ENCODE measurements at regions not wholly inside any gene's neighbourhood (a gene's known extent, or its start where the extent isn't known, plus 50 kb on each side); places are given as distances from the start of the nearest gene placed in this dataset.

DNA sequence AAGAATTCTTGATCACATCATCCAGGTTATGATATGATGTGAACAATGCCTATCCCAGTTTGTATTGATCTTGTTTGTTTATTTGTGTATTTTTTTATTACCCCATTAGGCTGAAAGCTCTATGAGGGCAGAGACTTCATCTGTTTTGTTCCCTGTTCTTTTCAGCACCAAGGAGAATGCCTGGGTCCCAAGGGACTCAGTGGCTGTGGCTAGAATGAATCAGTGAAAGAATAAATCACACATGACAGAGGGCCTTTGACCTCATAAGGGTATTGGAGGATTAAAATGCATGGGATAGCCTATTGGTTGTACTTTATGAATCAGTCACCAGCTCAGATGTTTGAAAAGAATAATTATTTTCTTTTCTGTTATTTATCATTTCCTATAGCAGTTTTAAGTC is 292.2 kb downstream of the GAS1 start:
- no peak overlapping the region for H3K4me2 ChIP-seq (ENCODE audit: insufficient read depth, low read length, poor library complexity, severe bottlenecking)
- H3K9ac ChIP-seq (ENCODE audit: low read depth, low read length, poor library complexity), result no peak overlapping the region
- H3K36me3 ChIP-seq (replicated peaks in 1 of 2; ENCODE audit: control insufficient read depth in 2 of 2, insufficient read depth in 2 of 2, low read length in 2 of 2), result no peaks in the 10 kb centered on the region
- H3K27me3 ChIP-seq (ENCODE audit: control insufficient read depth in 3 of 3, insufficient read depth in 3 of 3, low read depth in 1 of 3, low read length in 3 of 3), result no peaks in the 10 kb centered on the region
- H3K27ac ChIP-seq (replicated peaks; ENCODE audit: low read length), result no peak overlapping the region
- DNase-seq (ENCODE audit: low spot score), result no peak
- H2AK5ac ChIP-seq (ENCODE audit: low read depth, low read length), result no peak overlapping the region
- no peak overlapping the region for H2AFZ ChIP-seq (ENCODE audit: low read length)
- no peak overlapping the region for H4K91ac ChIP-seq (ENCODE audit: low read depth, low read length, poor library complexity)
- no peak overlapping the region for H3K14ac ChIP-seq (ENCODE audit: low read length)
- no peak overlapping the region for H2BK120ac ChIP-seq (ENCODE audit: low read depth, low read length)
- H3K79me1 ChIP-seq (ENCODE audit: low read depth, low read length), result no peaks in the 10 kb centered on the region
- no peak overlapping the region for H2BK15ac ChIP-seq (ENCODE audit: low read length)
- no peaks in the 10 kb centered on the region for H3K9me3 ChIP-seq (replicated peaks in 1 of 2; ENCODE audit: control insufficient read depth in 2 of 2, insufficient read depth in 1 of 2, low read depth in 1 of 2, low read length in 2 of 2)
- no peaks in the 10 kb centered on the region for H3K4me1 ChIP-seq (ENCODE audit: control insufficient read depth in 2 of 2, insufficient read depth in 1 of 2, low read depth in 1 of 2, low read length in 2 of 2)
- no peak overlapping the region for H3K4ac ChIP-seq (ENCODE audit: low read length)
- H2BK5ac ChIP-seq (ENCODE audit: low read length), result no peak overlapping the region
- H3K23ac ChIP-seq (ENCODE audit: low read depth, low read length, poor library complexity), result no peak overlapping the region
- H2BK12ac ChIP-seq (ENCODE audit: low read length), result no peak overlapping the region
- no peak overlapping the region for H4K8ac ChIP-seq (ENCODE audit: low read depth, low read length)
- H3K18ac ChIP-seq (ENCODE audit: low read length), result no peak overlapping the region
- H3K4me3 ChIP-seq (ENCODE audit: low read length in 2 of 2), result no peak overlapping the region

GRCh38 chr9:86653466-86653865 is 293.8 kb downstream of the GAS1 start:
- no peak overlapping the region for H3K23ac ChIP-seq (ENCODE audit: low read depth, low read length, poor library complexity)
- H2AFZ ChIP-seq (ENCODE audit: low read length), result no peak overlapping the region

DNA sequence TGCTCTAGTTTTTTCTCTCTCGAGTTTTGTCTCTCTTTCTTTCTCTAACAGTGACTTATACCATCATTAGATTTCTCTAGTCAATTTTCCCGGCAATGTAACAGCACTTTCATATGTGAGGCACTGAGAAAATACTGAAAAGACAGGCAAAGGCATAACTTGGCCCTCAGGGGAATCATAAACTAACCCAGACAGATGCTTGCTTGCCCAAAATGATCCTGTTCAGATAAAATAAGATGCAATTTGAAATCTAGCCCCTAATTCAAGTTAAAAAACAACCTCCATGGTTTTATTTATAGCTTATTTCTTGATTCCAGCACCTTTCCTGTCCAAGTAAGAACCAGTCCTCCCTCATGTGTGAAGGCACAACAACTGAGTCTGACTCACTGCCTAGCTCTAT is 294.6 kb downstream of the GAS1 start:
- Histone ChIP-seq H2BK5ac (ENCODE audit: low read length) (no peak overlapping the region), H2BK120ac (ENCODE audit: low read depth, low read length) (no peak overlapping the region), H3K4me2 (ENCODE audit: insufficient read depth, low read length, poor library complexity, severe bottlenecking) (no peak overlapping the region), H3K27ac (replicated peaks; ENCODE audit: low read length) (no peak overlapping the region), H3K23ac (ENCODE audit: low read depth, low read length, poor library complexity) (no peak overlapping the region), H4K91ac (ENCODE audit: low read depth, low read length, poor library complexity) (no peak overlapping the region), H3K9me3 (replicated peaks in 1 of 2; ENCODE audit: control insufficient read depth in 2 of 2, insufficient read depth in 1 of 2, low read depth in 1 of 2, low read length in 2 of 2) (no peaks in the 10 kb centered on the region), H3K4me1 (ENCODE audit: control insufficient read depth in 2 of 2, insufficient read depth in 1 of 2, low read depth in 1 of 2, low read length in 2 of 2) (no peaks in the 10 kb centered on the region), H4K8ac (ENCODE audit: low read depth, low read length) (no peak overlapping the region), H3K9ac (ENCODE audit: low read depth, low read length, poor library complexity) (no peak overlapping the region), H3K4me3 (ENCODE audit: low read length in 2 of 2) (no peak overlapping the region), H3K79me1 (ENCODE audit: low read depth, low read length) (no peaks in the 10 kb centered on the region), H3K18ac (ENCODE audit: low read length) (no peak overlapping the region), H2BK15ac (ENCODE audit: low read length) (no peak overlapping the region), H2BK12ac (ENCODE audit: low read length) (no peak overlapping the region), H3K27me3 (ENCODE audit: control insufficient read depth in 3 of 3, insufficient read depth in 3 of 3, low read depth in 1 of 3, low read length in 3 of 3) (no peaks in the 10 kb centered on the region), H3K4ac (ENCODE audit: low read length) (no peak overlapping the region), H2AFZ (ENCODE audit: low read length) (no peak overlapping the region), H3K14ac (ENCODE audit: low read length) (no peak overlapping the region), H2AK5ac (ENCODE audit: low read depth, low read length) (no peak overlapping the region), H3K36me3 (replicated peaks in 1 of 2; ENCODE audit: control insufficient read depth in 2 of 2, insufficient read depth in 2 of 2, low read length in 2 of 2) (no peaks in the 10 kb centered on the region)
- no CpG with 5 or more reads among the region's 2 CpGs for WGBS, 2 donors (ENCODE audit: extremely low coverage in 2 of 2, insufficient read length in 2 of 2, insufficient replicate concordance in 1 of 2)
- no peak for DNase-seq (ENCODE audit: low spot score)

More at GRCh38 chr9:86653466-86653865, 293.8 kb downstream of the GAS1 start:
- H3K9me3 ChIP-seq (replicated peaks in 1 of 2; ENCODE audit: control insufficient read depth in 2 of 2, insufficient read depth in 1 of 2, low read depth in 1 of 2, low read length in 2 of 2), result no peaks in the 10 kb centered on the region
- no peak overlapping the region for H3K27ac ChIP-seq (replicated peaks; ENCODE audit: low read length)
- H2BK15ac ChIP-seq (ENCODE audit: low read length), result no peak overlapping the region
- H3K79me1 ChIP-seq (ENCODE audit: low read depth, low read length), result no peaks in the 10 kb centered on the region
- no peaks in the 10 kb centered on the region for H3K4me1 ChIP-seq (ENCODE audit: control insufficient read depth in 2 of 2, insufficient read depth in 1 of 2, low read depth in 1 of 2, low read length in 2 of 2)
- H2AK5ac ChIP-seq (ENCODE audit: low read depth, low read length), result no peak overlapping the region
- H3K18ac ChIP-seq (ENCODE audit: low read length), result no peak overlapping the region
- H3K14ac ChIP-seq (ENCODE audit: low read length), result no peak overlapping the region
- H2BK120ac ChIP-seq (ENCODE audit: low read depth, low read length), result no peak overlapping the region
- H3K4me2 ChIP-seq (ENCODE audit: insufficient read depth, low read length, poor library complexity, severe bottlenecking), result no peak overlapping the region
- H3K36me3 ChIP-seq (replicated peaks in 1 of 2; ENCODE audit: control insufficient read depth in 2 of 2, insufficient read depth in 2 of 2, low read length in 2 of 2), result no peaks in the 10 kb centered on the region
- H4K8ac ChIP-seq (ENCODE audit: low read depth, low read length), result no peak overlapping the region
- no peak overlapping the region for H3K9ac ChIP-seq (ENCODE audit: low read depth, low read length, poor library complexity)
- no peak overlapping the region for H4K91ac ChIP-seq (ENCODE audit: low read depth, low read length, poor library complexity)
- no peak overlapping the region for H3K4ac ChIP-seq (ENCODE audit: low read length)
- no CpG with 5 or more reads among the region's 3 CpGs for WGBS, 2 donors (ENCODE audit: extremely low coverage in 2 of 2, insufficient read length in 2 of 2, insufficient replicate concordance in 1 of 2)
- no peak overlapping the region for H3K4me3 ChIP-seq (ENCODE audit: low read length in 2 of 2)
- no peaks in the 10 kb centered on the region for H3K27me3 ChIP-seq (ENCODE audit: control insufficient read depth in 3 of 3, insufficient read depth in 3 of 3, low read depth in 1 of 3, low read length in 3 of 3)
- DNase-seq (ENCODE audit: low spot score), result no peak
- no peak overlapping the region for H2BK12ac ChIP-seq (ENCODE audit: low read length)
- H2BK5ac ChIP-seq (ENCODE audit: low read length), result no peak overlapping the region

DNA sequence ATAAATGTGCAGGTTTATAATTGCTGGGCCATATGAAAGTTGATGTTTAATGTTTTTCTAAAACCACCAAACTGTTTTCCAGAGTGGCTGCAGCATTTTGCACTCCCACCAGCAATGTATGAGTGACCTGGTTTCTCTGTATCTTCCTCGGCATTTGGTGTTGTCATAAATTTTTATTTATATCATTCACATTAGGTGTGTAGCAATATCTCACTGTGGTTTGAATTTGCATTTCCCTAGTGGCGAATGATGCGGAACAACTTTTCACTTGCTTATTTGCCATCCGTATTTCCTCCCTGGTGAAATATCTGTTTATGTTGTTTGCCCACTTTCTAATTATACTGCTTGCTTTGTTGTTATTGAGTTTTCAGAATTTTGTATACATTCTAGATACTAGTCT is 295.7 kb upstream of the TUT7 start:
- Histone ChIP-seq H3K18ac (ENCODE audit: low read length) (no peak overlapping the region), H4K8ac (ENCODE audit: low read depth, low read length) (no peak overlapping the region), H3K4me3 (ENCODE audit: low read length in 2 of 2) (no peak overlapping the region), H3K4ac (ENCODE audit: low read length) (no peak overlapping the region), H2BK5ac (ENCODE audit: low read length) (no peak overlapping the region), H3K4me2 (ENCODE audit: insufficient read depth, low read length, poor library complexity, severe bottlenecking) (no peak overlapping the region), H3K9ac (ENCODE audit: low read depth, low read length, poor library complexity) (no peak overlapping the region), H3K36me3 (replicated peaks in 1 of 2; ENCODE audit: control insufficient read depth in 2 of 2, insufficient read depth in 2 of 2, low read length in 2 of 2) (no peaks in the 10 kb centered on the region), H4K91ac (ENCODE audit: low read depth, low read length, poor library complexity) (no peak overlapping the region), H2AFZ (ENCODE audit: low read length) (no peak overlapping the region), H2BK120ac (ENCODE audit: low read depth, low read length) (no peak overlapping the region), H3K79me1 (ENCODE audit: low read depth, low read length) (no peaks in the 10 kb centered on the region), H3K27ac (replicated peaks; ENCODE audit: low read length) (no peak overlapping the region), H2AK5ac (ENCODE audit: low read depth, low read length) (no peak overlapping the region), H3K4me1 (ENCODE audit: control insufficient read depth in 2 of 2, insufficient read depth in 1 of 2, low read depth in 1 of 2, low read length in 2 of 2) (peaks cover 0 to 7% of the 10 kb centered on the region in 2 donors), H3K23ac (ENCODE audit: low read depth, low read length, poor library complexity) (no peak overlapping the region), H2BK15ac (ENCODE audit: low read length) (no peak overlapping the region), H3K9me3 (replicated peaks in 1 of 2; ENCODE audit: control insufficient read depth in 2 of 2, insufficient read depth in 1 of 2, low read depth in 1 of 2, low read length in 2 of 2) (no peaks in the 10 kb centered on the region), H3K27me3 (ENCODE audit: control insufficient read depth in 3 of 3, insufficient read depth in 3 of 3, low read depth in 1 of 3, low read length in 3 of 3) (no peaks in the 10 kb centered on the region), H3K14ac (ENCODE audit: low read length) (no peak overlapping the region), H2BK12ac (ENCODE audit: low read length) (no peak overlapping the region)
- DNase-seq (ENCODE audit: low spot score), result no peak
- no CpG with 5 or more reads among the region's 4 CpGs for WGBS, 2 donors (ENCODE audit: extremely low coverage in 2 of 2, insufficient read length in 2 of 2, insufficient replicate concordance in 1 of 2)

Data from neuronal stem cell (in vitro differentiated cells).